A549 (cell line): ENCODE measurements at regions not wholly inside any gene's neighbourhood (a gene's known extent, or its start where the extent isn't known, plus 50 kb on each side); places are given as distances from the start of the nearest gene placed in this dataset.

Experiments
- CHD2 ChIP-seq: fragments of 150-350 bp; IDR thresholded peaks from 2 replicates; pipeline ENCODE4 v1.6.1; 2014; ENCODE audit warnings: low read length; ENCODE audit not compliant: partially characterized antibody
- CHD4 ChIP-seq: fragments of 200-600 bp; sonication (generic); IDR thresholded peaks from 2 replicates; pipeline ENCODE4 v1.6.1; 2016; ENCODE audit warnings: antibody characterized with exemption, mild to moderate bottlenecking, borderline replicate concordance
- ESRRA ChIP-seq: fragments of 150-350 bp; IDR thresholded peaks from 2 replicates; pipeline ENCODE4 v1.6.1; 2014; ENCODE audit warnings: mild to moderate bottlenecking, low read length, borderline replicate concordance
- HDAC2 ChIP-seq: fragments of 200-600 bp; sonication (generic); IDR thresholded peaks from 2 replicates; pipeline ENCODE4 v1.6.1; 2016
- KDM1A ChIP-seq: fragments of 200-600 bp; sonication (generic); IDR thresholded peaks from 2 replicates; pipeline ENCODE4 v1.6.1; 2016; ENCODE audit warnings: low read depth, mild to moderate bottlenecking
- KDM5A ChIP-seq: fragments of 200-600 bp; sonication (generic); IDR thresholded peaks from 2 replicates; pipeline ENCODE4 v1.6.1; 2016; ENCODE audit warnings: antibody characterized with exemption, mild to moderate bottlenecking
- NFE2L2 ChIP-seq: fragments of 150-350 bp; conservative IDR thresholded peaks from 2 replicates; pipeline ENCODE4 v1.6.1; 2014; ENCODE audit warnings: low read length
- POLR2A ChIP-seq: IDR thresholded peaks from 2 replicates; pipeline ENCODE4 v1.6.1; 2012; ENCODE audit warnings: mild to moderate bottlenecking, low read length
- POLR2AphosphoS2 ChIP-seq: conservative IDR thresholded peaks from 2 replicates; pipeline ENCODE4 v1.6.1; 2012; ENCODE audit warnings: low read length, improper control_type of control experiment, inconsistent platforms
- SREBF2 ChIP-seq: fragments of 450-650 bp; IDR thresholded peaks from 2 replicates; pipeline ENCODE4 v1.6.1; 2014; ENCODE audit warnings: mild to moderate bottlenecking, moderate library complexity
- TF ChIP-seq, protein P1 (sequence below): fragments of 150-350 bp; IDR thresholded peaks from 2 replicates; pipeline ENCODE4 v1.6.1; 2014; ENCODE audit warnings: low read depth, mild to moderate bottlenecking, low read length
- TF ChIP-seq, protein P2 (sequence below): IDR thresholded peaks from 2 replicates; pipeline ENCODE4 v1.6.1; 2012
- TF ChIP-seq, protein P3 (sequence below): fragments of >200 bp; sonication (Bioruptor Twin); formaldehyde crosslinking; IDR thresholded peaks from 3 replicates; pipeline ENCODE4 v1.5.1; 2016
- TF ChIP-seq, protein P4 (sequence below): IDR thresholded peaks from 2 replicates; pipeline ENCODE4 v1.6.1; 2012

DNA sequence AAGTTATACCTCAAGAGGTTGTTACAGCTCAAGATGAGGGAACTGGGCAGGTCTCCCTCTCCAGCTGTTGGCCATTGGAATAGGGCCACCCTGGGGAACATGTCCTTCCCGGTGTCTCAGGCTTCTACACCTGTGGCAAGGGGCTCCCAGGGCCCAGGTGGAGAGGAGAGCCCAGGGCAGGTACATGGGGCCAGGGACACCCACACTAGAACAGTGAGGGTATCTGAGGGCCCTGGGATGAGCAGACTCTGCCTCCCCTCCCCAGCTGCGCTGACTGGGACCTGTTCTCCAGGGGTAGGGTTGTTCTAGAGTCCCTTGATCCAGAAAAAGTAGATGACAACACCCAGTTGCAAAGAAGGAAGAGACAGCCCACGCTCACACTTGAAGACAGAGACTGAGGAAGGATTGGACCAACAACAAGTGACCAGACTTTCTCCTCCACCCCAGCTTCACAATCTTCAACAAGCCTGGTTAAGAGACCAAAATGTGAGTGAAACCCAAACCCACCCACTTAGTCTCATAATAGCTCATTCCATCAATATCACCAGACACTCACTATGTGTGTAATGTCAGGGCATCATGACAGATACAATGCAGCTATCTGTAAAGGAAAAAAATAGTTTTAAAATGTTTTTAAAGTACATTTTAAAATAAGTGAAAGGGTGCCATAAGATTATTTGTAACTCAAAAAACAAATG, 439.3 kb downstream of the NPHP4 start:
- TF ChIP-seq, protein P1, sequence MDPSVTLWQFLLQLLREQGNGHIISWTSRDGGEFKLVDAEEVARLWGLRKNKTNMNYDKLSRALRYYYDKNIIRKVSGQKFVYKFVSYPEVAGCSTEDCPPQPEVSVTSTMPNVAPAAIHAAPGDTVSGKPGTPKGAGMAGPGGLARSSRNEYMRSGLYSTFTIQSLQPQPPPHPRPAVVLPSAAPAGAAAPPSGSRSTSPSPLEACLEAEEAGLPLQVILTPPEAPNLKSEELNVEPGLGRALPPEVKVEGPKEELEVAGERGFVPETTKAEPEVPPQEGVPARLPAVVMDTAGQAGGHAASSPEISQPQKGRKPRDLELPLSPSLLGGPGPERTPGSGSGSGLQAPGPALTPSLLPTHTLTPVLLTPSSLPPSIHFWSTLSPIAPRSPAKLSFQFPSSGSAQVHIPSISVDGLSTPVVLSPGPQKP = no peak
- no peak for TF ChIP-seq POLR2AphosphoS2
- no peak for TF ChIP-seq KDM5A
- no peak for TF ChIP-seq POLR2A
- TF ChIP-seq, protein P2, sequence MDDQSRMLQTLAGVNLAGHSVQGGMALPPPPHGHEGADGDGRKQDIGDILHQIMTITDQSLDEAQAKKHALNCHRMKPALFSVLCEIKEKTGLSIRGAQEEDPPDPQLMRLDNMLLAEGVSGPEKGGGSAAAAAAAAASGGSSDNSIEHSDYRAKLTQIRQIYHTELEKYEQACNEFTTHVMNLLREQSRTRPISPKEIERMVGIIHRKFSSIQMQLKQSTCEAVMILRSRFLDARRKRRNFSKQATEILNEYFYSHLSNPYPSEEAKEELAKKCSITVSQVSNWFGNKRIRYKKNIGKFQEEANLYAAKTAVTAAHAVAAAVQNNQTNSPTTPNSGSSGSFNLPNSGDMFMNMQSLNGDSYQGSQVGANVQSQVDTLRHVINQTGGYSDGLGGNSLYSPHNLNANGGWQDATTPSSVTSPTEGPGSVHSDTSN = no peak
- TF ChIP-seq SREBF2 = no peak
- TF ChIP-seq NFE2L2 = no peak
- TF ChIP-seq KDM1A = no peak
- TF ChIP-seq, protein P3, sequence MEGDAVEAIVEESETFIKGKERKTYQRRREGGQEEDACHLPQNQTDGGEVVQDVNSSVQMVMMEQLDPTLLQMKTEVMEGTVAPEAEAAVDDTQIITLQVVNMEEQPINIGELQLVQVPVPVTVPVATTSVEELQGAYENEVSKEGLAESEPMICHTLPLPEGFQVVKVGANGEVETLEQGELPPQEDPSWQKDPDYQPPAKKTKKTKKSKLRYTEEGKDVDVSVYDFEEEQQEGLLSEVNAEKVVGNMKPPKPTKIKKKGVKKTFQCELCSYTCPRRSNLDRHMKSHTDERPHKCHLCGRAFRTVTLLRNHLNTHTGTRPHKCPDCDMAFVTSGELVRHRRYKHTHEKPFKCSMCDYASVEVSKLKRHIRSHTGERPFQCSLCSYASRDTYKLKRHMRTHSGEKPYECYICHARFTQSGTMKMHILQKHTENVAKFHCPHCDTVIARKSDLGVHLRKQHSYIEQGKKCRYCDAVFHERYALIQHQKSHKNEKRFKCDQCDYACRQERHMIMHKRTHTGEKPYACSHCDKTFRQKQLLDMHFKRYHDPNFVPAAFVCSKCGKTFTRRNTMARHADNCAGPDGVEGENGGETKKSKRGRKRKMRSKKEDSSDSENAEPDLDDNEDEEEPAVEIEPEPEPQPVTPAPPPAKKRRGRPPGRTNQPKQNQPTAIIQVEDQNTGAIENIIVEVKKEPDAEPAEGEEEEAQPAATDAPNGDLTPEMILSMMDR = no peak
- no peak for TF ChIP-seq CHD4
- TF ChIP-seq ESRRA = no peak
- no peak for TF ChIP-seq CHD2
- no peak for TF ChIP-seq HDAC2
- TF ChIP-seq, protein P4, sequence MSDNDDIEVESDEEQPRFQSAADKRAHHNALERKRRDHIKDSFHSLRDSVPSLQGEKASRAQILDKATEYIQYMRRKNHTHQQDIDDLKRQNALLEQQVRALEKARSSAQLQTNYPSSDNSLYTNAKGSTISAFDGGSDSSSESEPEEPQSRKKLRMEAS = no peak
